Liver (tissue), 8 donors: ENCODE measurements at regions not wholly inside any gene's neighbourhood (a gene's known extent, or its start where the extent isn't known, plus 50 kb on each side); places are given as distances from the start of the nearest gene placed in this dataset.

Source experiments
- DNase-seq: peaks from one replicate; pipeline ENCODE4 v3.0.0-alpha.2; 2017; ENCODE audit warnings: low spot score
- H3K27ac ChIP-seq, 2 donors: one replicate each; pipeline ENCODE4 v1.7.0; 2013; ENCODE audit warnings: inconsistent platforms in 2 of 2, low read length in 2 of 2, control low read depth in 1 of 2, low read depth in 1 of 2, mild to moderate bottlenecking in 1 of 2
- H3K27me3 ChIP-seq, 4 donors: one replicate each; pipeline versions ENCODE4 v1.6.1 to v1.7.0; 2013; ENCODE audit warnings: low read length in 3 of 4, inconsistent platforms in 1 of 4, mild to moderate bottlenecking in 1 of 4, moderate library complexity in 1 of 4; ENCODE audit not compliant: control insufficient read depth in 4 of 4, insufficient read depth in 4 of 4
- H3K36me3 ChIP-seq, 4 donors: one replicate each; pipeline versions ENCODE4 v1.6.1 to v1.7.0; 2013; ENCODE audit warnings: low read length in 3 of 4, mild to moderate bottlenecking in 3 of 4, low read depth in 1 of 4, moderate library complexity in 1 of 4; ENCODE audit not compliant: control insufficient read depth in 4 of 4, insufficient read depth in 3 of 4
- H3K4me1 ChIP-seq, 4 donors: one replicate each; pipeline versions ENCODE4 v1.6.1 to v1.7.0; 2013; ENCODE audit warnings: low read length in 3 of 4, mild to moderate bottlenecking in 3 of 4, moderate library complexity in 1 of 4; ENCODE audit not compliant: control insufficient read depth in 4 of 4, insufficient read depth in 4 of 4
- H3K4me3 ChIP-seq, 3 donors: one replicate each; pipeline versions ENCODE4 v1.6.1 to v1.7.0; 2013; ENCODE audit warnings: low read length in 3 of 3, control low read depth in 1 of 3, low read depth in 1 of 3, mild to moderate bottlenecking in 1 of 3
- H3K9ac ChIP-seq, 2 donors: one replicate each; pipeline ENCODE4 v1.7.0; 2013; ENCODE audit warnings: low read length in 2 of 2, mild to moderate bottlenecking in 2 of 2, moderate library complexity in 2 of 2, control low read depth in 1 of 2, low read depth in 1 of 2
- H3K9me3 ChIP-seq, 4 donors: one replicate each; pipeline versions ENCODE4 v1.6.1 to v1.7.0; 2013; ENCODE audit warnings: low read length in 3 of 4; ENCODE audit not compliant: control insufficient read depth in 4 of 4
- ATF3 ChIP-seq: IDR thresholded peaks from 2 replicates; pipeline ENCODE4 v1.6.1; 2016; ENCODE audit warnings: antibody characterized with exemption
- FOXA1 ChIP-seq: IDR thresholded peaks from 2 replicates; pipeline ENCODE4 v1.6.1; 2016; ENCODE audit warnings: antibody characterized with exemption
- FOXA2 ChIP-seq: IDR thresholded peaks from 2 replicates; pipeline ENCODE4 v1.6.1; 2016; ENCODE audit warnings: antibody characterized with exemption
- JUND ChIP-seq, 2 donors: IDR thresholded peaks; 2 replicates each; pipeline ENCODE4 v1.6.1; 2016; ENCODE audit warnings: antibody characterized with exemption in 2 of 2
- NR2F2 ChIP-seq: IDR thresholded peaks from 2 replicates; pipeline ENCODE4 v1.6.1; 2016; ENCODE audit warnings: antibody characterized with exemption
- RAD21 ChIP-seq, 2 donors: IDR thresholded peaks; 2 replicates each; pipeline ENCODE4 v1.6.1; 2016; ENCODE audit warnings: antibody characterized with exemption in 2 of 2, mild to moderate bottlenecking in 2 of 2
- REST ChIP-seq: IDR thresholded peaks from 2 replicates; pipeline ENCODE4 v1.6.1; 2016; ENCODE audit warnings: antibody characterized with exemption, mild to moderate bottlenecking
- RXRA ChIP-seq, 2 donors: IDR thresholded peaks; 2 replicates each; pipeline ENCODE4 v1.6.1; 2017 to 2018; ENCODE audit warnings: antibody characterized with exemption in 2 of 2, mild to moderate bottlenecking in 1 of 2
- SP1 ChIP-seq: IDR thresholded peaks from 2 replicates; pipeline ENCODE4 v1.6.1; 2018; ENCODE audit warnings: antibody characterized with exemption, mild to moderate bottlenecking
- TAF1 ChIP-seq: conservative IDR thresholded peaks from 2 replicates; pipeline ENCODE4 v1.6.1; 2016; ENCODE audit warnings: antibody characterized with exemption, mild to moderate bottlenecking
- YY1 ChIP-seq: IDR thresholded peaks from 2 replicates; pipeline ENCODE4 v1.6.1; 2016; ENCODE audit warnings: antibody characterized with exemption, mild to moderate bottlenecking
- WGBS: extraction: QIAGEN DNeasy Blood & Tissue Kit; methylation state at CpG from one replicate; pipeline ENCODE4 v1.1.7; 2013; 5-methylcytosine and 5-hydroxymethylcytosine counted together
- TF ChIP-seq, protein P1 (sequence below): IDR thresholded peaks from 2 replicates; pipeline ENCODE4 v1.6.1; 2016; ENCODE audit warnings: antibody characterized with exemption
- TF ChIP-seq, protein P2 (sequence below): IDR thresholded peaks from 2 replicates; pipeline ENCODE4 v1.6.1; 2016; ENCODE audit warnings: antibody characterized with exemption
- TF ChIP-seq, protein P3 (sequence below): fragments of 150-350 bp; IDR thresholded peaks from 2 replicates; pipeline ENCODE4 v1.5.1; 2017; ENCODE audit warnings: improper control_type of control experiment, low read depth, low read length; ENCODE audit not compliant: missing input control
- donor health status: healthy.
- donor health status: healthy.
- donor health status: healthy.
- donor health status: healthy.
- donor health status: healthy.

GRCh38 chr7:70907259-70908247 is 224.4 kb upstream of the GALNT17 start:
- no peaks in the 10 kb centered on the region for H3K4me1 ChIP-seq
- H3K27ac ChIP-seq: no peak overlapping the region
- H3K9ac ChIP-seq: no peak overlapping the region
- no peak for DNase-seq
- H3K9me3 ChIP-seq: peaks cover 0 to 1% (median 0%) of the 10 kb centered on the region in 4 donors
- no peak overlapping the region for H3K4me3 ChIP-seq
- H3K36me3 ChIP-seq: no peaks in the 10 kb centered on the region
- H3K27me3 ChIP-seq: no peaks in the 10 kb centered on the region
- 82% methylated on average over 6 of the region's 6 CpGs for WGBS
- TF ChIP-seq, protein P1, sequence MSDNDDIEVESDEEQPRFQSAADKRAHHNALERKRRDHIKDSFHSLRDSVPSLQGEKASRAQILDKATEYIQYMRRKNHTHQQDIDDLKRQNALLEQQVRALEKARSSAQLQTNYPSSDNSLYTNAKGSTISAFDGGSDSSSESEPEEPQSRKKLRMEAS: no peak
- TF ChIP-seq FOXA1 (no peak), TAF1 (no peak), FOXA2 (no peak), YY1 (no peak), REST (no peak), NR2F2 (no peak), SP1 (no peak), ATF3 (no peak), RAD21 (IDR thresholded peaks at IDR 0.05) (no peak)
- TF ChIP-seq, protein P2, sequence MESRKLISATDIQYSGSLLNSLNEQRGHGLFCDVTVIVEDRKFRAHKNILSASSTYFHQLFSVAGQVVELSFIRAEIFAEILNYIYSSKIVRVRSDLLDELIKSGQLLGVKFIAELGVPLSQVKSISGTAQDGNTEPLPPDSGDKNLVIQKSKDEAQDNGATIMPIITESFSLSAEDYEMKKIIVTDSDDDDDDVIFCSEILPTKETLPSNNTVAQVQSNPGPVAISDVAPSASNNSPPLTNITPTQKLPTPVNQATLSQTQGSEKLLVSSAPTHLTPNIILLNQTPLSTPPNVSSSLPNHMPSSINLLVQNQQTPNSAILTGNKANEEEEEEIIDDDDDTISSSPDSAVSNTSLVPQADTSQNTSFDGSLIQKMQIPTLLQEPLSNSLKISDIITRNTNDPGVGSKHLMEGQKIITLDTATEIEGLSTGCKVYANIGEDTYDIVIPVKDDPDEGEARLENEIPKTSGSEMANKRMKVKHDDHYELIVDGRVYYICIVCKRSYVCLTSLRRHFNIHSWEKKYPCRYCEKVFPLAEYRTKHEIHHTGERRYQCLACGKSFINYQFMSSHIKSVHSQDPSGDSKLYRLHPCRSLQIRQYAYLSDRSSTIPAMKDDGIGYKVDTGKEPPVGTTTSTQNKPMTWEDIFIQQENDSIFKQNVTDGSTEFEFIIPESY: no peak
- TF ChIP-seq, protein P3, sequence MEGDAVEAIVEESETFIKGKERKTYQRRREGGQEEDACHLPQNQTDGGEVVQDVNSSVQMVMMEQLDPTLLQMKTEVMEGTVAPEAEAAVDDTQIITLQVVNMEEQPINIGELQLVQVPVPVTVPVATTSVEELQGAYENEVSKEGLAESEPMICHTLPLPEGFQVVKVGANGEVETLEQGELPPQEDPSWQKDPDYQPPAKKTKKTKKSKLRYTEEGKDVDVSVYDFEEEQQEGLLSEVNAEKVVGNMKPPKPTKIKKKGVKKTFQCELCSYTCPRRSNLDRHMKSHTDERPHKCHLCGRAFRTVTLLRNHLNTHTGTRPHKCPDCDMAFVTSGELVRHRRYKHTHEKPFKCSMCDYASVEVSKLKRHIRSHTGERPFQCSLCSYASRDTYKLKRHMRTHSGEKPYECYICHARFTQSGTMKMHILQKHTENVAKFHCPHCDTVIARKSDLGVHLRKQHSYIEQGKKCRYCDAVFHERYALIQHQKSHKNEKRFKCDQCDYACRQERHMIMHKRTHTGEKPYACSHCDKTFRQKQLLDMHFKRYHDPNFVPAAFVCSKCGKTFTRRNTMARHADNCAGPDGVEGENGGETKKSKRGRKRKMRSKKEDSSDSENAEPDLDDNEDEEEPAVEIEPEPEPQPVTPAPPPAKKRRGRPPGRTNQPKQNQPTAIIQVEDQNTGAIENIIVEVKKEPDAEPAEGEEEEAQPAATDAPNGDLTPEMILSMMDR: no peak

- Histone ChIP-seq H3K36me3 (no peaks in the 10 kb centered on the region), H3K9me3 (no peaks in the 10 kb centered on the region), H3K27me3 (no peaks in the 10 kb centered on the region), H3K27ac (no peak overlapping the region), H3K9ac (no peak overlapping the region), H3K4me1 (no peaks in the 10 kb centered on the region), H3K4me3 (no peak overlapping the region)
- TF ChIP-seq ATF3 (no peak), RXRA (IDR thresholded peaks at IDR 0.05) (no peak), REST (no peak), YY1 (no peak), JUND (IDR thresholded peaks at IDR 0.05) (no peak), RAD21 (IDR thresholded peaks at IDR 0.05) (no peak)
- TF ChIP-seq, protein P1: no peak
- WGBS: 75% methylated on average over 3 of the region's 4 CpGs
- no peak for DNase-seq
These were observed 218.0 kb upstream of the GALNT17 start for GRCh38 chr7:70913924-70914323.
